ENCODE measurements at regions not wholly inside any gene's neighbourhood (a gene's known extent, or its start where the extent isn't known, plus 50 kb on each side); places are given as distances from the start of the nearest gene placed in this dataset.
"Not testable (repeated sequence)": the region's sequence is repeated elsewhere in the genome, so short reads cannot be mapped to it uniquely, and the experiment has no call there.

DNA sequence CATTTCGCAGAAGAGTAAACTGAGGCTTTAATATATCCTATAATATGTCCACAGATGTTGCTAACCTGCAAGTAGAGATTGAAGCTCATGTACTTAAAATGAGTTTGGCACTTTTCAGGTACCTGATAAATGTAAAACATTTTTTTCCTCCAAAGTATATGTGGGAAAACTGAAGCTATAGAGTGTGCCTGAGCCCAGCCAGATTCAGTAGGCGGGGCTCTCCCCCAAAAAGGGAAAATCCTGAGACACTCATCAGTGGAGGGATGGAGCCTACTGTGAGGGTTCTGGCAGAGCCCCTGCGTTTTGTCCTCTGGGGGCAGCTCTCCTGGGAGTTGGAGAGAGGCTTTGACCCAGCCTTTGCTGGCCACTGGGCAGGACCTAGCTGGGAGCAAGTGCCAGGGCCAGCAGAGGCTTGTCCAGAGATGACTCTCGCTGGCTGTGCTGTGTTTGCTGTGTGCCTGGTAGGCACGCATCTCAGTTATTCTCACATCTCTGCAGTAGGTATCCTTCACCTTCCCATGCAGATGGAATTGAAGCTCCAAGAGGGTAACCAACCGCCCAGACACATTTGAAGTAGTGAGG, 81.1 kb upstream of the SPRY4 start:
- DNase-seq (ENCODE audit: low spot score), result no peak

DNA sequence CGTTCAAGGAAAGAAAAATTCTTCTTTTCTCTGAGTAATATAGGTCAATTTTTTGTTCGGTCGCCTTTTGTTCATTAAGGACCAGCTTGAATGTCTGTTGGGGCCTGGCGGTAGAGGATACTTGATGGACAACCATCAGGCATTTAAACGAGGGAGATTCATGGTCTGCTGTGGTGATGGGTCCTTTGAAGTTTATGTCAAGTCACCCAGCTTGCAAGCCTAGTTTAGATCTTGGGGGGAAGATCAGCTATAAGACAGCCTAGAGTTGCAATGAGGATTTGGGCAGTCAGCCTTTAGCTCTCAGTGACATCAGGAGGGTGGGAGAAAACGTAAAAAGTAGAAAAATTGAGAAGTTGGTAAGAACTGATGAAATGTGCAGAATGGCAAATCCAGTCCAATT, 80.2 kb upstream of the SPRY4 start:
- no peak for DNase-seq (ENCODE audit: low spot score)

DNA sequence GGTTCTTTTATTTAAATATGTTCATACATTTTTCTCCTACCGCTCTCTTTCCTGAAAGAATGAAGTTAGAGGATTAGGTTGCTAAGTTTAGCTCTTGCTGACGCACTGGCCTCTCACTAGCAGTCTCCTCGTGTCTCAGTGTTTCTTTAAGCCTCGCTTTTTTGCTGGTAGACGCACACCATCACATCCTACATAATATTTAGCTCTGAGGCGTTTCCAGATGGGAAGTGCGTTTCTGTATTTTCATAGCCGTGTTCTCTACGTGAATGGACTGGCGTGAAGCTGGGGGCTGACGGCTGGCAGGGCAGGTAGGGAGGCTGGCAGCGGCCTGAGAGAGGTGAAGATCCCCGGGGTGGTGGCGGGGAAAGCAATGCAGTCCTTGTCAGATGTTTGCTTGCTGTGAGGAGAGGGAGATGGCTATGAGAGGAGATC, 79.2 kb upstream of the SPRY4 start:
- no peak for DNase-seq (ENCODE audit: low spot score)

DNA sequence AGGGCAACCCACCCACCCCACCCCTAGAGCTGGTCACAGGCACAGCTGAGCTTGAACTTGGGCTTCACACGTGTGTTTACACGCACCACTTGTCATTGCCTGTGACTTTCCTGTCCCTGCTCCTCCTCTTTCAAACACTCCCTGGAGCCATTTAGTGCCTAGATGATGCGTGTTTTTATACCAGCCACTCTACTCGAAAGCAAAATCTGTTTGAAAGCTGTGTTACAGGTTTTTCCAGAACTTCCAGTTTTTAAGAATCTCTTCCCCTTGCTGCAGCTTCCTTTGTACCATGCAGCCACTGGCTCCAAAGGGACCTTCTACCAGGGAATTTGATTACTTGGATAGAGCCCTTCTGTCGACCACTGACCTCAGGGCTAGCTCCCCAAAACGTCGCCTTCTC, 78.8 kb upstream of the SPRY4 start:
- no peak for DNase-seq (ENCODE audit: low spot score)

DNA sequence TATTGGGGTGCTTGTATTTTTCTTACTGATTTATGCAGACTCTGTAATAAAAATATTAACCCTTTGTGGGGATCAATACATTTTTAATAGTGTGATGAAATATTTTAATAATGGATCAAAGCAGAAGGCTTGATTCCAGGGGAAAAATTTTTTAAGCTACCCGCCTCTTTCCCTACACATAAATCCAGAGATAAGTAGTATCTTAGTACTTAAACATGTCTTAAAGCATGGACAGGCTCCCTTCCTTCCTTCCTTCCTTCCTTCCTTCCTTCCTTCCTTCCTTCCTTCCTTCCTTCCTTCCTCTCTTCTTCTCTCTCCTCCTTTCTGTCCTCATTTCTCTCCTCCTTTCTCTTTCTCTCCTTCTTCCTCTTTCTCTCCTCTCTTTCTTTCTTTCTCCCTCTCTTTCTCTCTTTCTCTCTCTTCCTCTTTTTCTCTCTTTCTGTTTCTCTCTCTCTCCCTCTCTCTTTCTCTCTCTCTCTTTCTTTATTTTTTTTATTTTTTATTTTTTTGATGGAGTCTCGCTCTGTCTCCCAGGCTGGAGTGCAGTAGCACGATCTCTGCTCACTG, 78.0 kb upstream of the SPRY4 start:
- DNase-seq (ENCODE audit: low spot score), result no peak

DNA sequence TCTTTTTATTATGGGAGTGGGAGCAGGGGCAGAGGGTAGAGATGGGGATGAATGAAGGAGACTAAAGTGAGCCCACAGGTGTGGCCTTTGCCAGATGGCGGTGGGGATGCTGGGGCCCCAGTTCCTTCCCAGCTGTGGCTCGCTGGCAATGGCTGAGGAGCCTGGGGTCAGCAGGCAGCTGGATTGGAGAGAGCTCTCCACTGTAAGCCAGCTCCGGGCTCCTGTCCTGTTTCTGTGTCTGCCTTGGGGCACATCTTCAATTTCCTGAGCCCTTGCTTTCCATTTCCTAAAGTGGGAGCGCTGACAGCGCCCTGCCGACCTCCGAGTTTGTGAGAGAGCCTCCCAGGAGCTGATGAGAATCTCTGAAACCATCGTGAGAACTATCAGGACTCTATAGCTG, 75.6 kb upstream of the SPRY4 start:
- DNase-seq (ENCODE audit: low spot score), result no peak

DNA sequence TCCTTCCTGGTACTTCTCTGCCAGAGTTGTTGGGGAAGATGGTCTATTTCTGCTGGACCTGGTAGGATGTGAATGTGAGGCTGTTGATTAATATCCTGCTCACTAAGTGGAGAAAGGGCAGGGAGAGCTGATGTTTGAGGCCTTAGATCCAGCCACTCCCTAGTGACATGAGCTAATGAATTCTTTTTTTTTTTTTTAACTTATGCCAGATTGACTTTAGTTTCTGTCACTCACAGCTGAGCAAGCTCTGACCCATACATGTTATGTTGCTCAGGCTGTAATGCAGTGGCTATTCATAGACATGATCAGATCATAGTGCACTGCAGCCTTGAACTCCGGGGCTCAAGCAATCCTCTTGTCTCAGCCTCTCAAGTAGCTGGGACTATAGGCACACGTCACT, 75.1 kb upstream of the SPRY4 start:
- no peak for DNase-seq (ENCODE audit: low spot score)

DNA sequence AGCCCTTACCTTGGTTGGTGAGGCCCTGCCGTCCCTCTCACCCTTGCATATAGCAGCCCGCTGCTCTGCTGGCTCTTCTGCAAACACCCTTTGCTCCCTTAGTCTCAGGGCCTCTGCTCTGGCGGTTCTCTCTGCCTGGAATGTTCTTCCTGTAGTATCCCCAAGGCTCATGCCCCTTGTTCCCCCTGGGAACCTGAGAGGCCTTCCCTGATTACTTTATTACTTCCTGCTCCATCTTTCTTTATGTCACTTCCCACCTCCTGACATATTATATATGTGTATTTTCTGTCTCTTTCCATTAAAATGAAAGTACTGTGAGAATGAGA, 73.9 kb upstream of the SPRY4 start:
- DNase-seq (ENCODE audit: low spot score), result no peak

DNA sequence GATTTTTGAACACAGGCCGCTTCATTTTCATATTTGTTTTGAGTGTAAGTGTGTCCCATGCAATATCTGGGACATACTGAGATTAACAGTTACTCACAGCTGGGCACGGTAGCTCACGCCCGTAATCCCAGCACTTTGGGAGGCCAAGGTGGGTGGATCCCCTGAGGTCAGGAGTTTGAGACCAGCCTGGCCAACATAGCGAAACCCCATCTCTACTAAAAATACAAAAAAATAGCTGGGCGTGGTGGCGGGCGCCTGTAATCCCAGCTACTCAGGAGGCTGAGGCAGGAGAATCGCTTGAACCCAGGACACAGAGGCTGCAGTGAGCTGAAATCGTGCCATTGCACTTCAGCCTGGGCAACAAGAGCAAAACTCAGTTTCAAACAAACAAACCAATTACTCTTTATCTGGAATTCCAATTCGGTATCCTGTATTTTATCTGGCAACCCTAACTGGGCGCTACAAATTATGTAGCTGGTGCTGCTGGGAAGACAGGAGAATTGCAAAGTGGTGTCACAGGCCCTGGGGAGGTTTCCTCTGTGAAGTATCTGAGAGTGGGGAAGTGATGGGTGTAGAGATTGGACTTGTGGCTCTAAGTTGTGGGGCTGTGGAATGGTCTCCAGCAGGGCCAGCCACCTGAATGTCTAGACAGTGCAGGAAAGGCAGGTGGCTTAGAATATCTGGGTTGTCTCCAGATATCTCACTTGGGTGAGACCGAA, 73.3 kb upstream of the SPRY4 start:
- DNase-seq (ENCODE audit: low spot score), result not testable (repeated sequence)

DNA sequence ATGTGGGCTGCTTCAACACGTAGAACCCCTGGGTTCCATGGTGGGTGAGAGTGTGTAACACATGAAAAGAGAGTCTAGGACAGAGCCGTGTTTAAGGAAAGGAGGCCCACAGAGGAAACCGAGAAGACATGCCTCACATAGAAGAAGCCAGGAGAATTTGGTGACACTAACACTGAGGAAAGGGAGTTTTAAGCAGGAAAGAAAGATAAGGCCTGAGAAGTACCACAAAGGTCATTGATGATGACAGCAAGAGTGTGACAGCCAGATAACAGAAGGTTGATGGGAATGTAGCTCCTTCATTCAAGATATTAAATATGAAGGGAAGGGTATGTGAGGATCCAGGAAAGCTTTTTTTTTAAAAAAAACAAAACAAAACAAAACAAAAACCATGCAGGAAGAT, 72.4 kb upstream of the SPRY4 start:
- DNase-seq (ENCODE audit: low spot score), result no peak

DNA sequence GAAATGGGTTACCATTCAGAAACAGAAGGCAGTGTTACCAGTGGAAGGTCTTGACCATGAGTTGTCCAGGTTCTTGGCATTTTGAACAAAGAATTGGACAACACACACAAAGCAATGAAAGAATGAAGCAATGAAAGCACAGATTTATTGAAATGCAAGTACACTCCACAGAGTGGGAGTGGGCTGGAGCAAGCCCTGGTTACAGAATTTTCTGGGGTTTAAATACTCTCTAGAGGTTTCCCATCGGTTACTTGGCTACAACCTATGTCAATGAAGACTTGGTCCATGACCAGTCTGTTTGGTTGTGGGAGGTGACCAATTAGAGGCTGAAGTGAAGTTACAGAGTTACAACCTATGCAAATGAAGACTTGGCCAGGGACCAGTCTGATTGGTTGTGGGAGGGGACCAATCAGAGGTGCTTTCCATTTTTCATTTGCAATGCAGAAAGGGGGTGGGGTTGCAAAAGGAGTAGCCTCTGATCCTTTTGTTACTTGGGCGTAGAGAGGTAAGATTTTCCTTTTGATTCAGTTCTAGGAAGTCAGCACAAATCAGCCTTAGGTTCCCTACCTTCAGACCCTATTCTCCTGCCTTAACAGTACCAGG, 71.7 kb upstream of the SPRY4 start:
- DNase-seq (ENCODE audit: low spot score), result no peak

DNA sequence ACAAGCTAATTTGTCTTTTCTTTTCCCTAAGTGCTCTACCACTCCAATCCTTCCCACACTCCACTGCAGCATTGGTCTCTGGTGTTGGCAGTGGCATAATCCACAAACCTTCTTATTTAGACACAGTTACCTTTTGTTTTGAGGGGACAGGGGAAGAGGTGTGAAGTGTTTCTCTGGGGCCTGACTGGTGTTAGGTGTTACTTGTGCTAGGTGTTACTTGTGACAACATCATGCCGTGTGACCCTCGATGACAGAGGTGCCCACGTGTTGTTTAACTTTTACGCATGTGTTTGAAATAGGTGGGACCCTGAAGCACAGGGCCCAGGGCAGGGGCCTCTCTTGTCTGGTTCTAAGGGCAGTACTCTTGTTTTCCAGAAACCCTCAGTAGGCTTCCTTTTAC, 70.5 kb upstream of the SPRY4 start:
- no peak for DNase-seq (ENCODE audit: low spot score)

DNA sequence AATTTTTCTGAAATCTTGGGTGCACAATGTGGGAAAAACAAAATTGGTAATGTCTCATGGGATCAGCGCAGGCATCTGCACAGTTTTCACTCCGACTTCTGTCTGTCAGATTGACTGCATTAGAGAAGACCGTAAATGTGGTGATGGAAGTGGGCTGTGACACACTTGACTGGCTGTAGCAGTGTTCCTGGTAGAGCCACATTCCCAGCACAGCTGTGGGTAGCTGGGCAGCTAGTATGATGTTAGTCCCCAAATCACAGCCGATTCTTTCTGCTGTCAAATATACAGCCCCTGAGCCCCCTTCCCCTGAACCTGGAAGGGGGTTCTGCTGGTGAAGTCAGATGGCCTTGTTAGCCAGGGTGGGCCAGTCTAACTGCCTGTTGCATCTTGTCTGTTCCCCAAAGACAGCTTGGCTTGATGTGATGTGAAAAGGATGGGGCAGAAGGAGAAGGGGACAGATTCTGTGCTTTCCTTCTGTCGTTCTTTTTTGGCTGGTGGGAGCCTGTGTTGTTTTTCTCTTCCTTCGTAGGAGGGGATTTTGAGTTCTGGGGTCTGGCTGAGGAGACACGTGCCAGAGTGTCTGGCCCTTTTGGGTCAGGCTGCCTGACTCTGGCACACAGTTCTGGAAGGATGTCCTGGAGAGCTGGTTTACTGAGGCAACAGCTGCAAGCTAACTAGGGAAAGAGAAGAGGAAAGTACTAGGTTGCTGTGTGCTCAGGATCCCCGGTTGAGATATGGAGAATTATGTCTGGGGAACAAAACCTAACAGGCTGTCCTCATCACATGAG, 66.4 kb upstream of the SPRY4 start:
- DNase-seq (ENCODE audit: low spot score), result no peak

DNA sequence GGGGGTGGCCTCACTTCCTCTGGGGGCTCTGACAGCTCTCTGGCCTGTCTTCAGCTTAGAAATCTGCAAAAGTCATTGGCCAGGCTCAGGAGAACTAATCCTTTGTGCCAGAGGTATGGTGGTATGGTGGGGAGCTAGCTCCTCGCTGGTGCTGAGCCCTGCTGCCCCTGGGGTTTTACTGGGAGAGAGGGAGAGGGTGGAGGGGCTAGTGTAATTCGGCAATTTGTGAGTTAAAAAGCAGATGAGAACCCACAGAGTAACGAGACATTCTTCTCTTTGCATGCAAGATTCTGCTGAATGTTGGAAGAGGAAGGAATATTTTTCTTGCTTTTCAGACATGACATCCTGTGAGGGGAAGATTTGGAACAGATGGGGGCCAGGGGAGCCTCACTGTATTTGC, 65.5 kb upstream of the SPRY4 start:
- DNase-seq (ENCODE audit: low spot score), result no peak

DNA sequence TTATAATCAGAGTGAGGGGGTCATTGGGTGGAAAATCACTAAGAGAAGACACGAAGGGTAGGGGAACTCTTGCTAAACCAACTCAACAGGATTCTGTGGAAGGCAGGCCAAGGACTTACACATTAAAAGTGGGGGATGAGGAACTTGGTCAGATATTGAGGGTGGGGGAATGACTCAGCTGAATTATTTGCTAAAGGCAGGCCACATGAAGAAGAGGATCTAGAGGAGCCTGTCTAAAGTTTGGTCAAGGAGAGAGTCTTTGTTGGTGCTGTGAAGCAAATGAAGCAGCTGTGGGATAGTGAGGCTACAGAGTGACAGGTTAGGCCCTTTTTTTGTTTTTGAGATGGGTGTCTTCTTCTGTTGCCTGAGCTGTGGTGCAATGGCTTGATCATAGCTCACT, 63.9 kb upstream of the SPRY4 start:
- DNase-seq (ENCODE audit: low spot score), result no peak

DNA sequence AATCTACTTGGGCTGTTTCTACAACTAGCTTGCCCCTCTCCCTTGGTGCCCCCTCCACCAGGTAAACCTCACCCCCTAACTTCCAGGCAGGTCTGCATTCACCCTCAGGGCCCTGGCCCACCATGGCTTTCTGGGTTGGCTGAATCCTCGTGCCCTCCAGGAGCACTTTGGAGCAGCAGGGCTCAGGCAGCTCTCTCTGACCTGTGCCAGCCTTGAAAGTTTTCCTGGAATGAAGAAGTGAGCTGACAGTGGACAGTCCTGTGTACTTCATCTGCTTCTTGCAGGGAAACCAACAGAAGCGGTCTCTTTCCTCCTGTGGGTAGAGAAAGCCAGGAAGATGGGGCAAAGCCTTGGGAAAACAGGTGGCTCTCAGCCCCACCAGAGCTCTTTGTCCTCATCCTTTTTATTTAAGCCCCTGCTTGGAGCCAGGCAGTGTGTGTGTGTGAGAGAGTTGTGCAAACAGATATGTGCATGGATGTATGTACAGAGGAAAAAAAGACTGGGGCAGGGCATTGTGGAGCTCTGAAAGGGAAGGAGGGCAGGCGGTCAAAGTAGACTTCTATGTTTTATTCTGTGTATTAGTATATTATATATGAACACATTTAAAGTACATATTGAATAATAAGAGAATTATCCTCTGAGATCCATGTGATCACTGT, 62.3 kb upstream of the SPRY4 start:
- no peak for DNase-seq (ENCODE audit: low spot score)

DNA sequence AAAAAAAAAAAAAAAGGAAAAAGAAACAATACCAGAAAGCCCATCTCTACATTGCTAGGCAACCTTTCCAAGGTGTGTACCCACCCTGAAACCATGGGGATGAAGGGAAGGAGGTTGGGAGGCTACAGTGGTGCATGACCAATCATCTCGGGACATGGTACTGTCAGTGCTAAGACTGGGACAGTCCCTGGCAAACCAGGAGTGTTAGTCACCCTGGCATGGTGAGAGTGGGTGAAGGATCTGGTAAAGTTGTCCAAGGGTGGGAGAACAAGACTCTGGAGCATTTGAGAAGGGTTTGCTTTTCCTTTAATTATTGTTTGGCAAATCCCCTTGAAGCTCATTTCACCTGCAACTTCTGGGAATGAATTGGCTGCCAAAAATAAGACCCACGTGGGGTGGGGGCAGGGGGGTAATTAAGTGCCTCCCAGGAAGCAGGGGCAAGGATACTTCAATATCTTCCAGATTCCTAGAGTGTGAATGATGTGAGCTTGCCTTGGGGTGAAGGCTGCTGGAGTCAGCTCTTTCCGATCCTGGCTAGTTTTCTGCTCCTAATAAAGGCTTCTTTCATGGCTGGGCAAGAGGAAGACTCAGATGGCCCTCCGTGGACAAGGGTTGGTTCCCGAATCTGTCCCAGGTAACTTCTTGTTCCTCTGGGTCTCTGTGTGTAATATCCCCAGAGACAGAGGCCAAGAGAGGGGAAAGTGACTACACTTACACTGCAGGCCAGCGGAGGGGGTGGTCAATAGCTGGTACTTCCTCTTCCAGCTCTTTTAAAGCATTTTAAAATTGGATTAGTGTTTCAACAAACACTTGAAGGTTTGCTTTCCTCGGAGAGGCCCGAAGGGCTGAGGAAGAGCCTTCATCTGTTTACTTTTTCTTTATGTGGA, 61.6 kb upstream of the SPRY4 start:
- DNase-seq (ENCODE audit: low spot score), result no peak

DNA sequence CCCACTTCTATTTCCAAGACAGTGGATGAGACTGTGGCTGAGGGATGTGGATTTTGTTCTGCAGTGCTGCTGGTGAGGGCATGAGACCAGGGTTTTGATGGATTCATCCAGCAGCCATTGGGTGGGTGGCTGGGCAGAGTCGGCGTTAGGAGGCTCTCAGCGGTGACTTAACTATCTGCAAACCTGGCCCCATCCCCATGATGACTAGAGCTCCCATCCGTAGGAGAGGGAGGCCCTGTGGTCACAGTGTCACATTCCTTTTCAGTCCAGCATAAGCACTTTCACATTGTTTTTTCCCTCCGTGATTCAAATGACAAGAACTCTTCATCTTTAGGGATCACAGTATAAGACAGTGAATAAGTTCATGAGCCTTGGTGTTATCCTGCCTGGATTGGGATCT, 60.4 kb upstream of the SPRY4 start:
- no peak for DNase-seq (ENCODE audit: low spot score)

DNA sequence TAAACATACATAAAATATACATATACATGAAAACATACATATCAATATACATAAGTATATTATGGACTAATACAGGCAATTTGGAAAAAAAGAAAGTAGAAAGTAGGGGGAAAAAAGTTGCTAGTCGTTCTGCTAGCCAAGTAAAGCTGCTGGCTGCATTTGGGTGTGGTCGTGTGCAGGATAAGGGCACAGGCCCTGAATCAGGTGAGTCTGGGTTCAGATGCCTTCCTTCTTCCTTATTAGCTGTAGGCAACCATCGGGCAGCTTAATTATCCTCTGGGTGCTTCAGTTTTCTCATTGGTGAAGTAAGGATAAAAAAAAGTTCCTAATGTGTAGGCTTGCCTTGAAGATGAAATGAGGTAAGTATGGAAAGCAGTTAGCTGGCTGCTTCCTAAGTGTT, 59.2 kb upstream of the SPRY4 start:
- no peak for DNase-seq (ENCODE audit: low spot score)

DNA sequence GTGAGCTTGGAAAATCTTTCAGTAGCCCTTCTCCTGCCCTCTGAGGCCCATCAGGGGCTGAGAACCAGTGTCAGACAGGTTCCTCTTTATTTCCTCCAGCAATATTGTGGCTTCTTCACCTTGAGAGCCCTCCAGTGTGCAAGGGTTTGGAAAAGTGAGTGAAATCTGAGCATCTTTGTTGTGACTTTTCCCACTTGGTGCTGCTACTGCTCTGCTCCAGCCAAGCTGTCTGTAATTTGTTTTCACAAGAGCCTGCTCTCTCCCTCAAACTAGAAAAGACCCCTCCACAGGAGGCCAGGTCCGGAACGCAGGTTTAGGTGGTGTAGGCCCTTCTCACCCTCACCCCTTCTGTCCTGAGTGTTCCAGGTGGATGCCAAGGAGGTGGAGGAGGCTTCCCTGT, 57.4 kb upstream of the SPRY4 start:
- DNase-seq (ENCODE audit: low spot score), result no peak
